Activated CD4-positive, alpha-beta T cell treated with anti-CD3 and anti-CD28 coated beads, Interleukin-2, amount 50 U/mL, for 48 hours (primary cell): ENCODE measurements at regions not wholly inside any gene's neighbourhood (a gene's known extent, or its start where the extent isn't known, plus 50 kb on each side); places are given as distances from the start of the nearest gene placed in this dataset.

Source experiments
- DNase-seq, 2 experiments: peaks; one replicate each; pipeline ENCODE4 v3.0.0-alpha.2; 2020

DNA sequence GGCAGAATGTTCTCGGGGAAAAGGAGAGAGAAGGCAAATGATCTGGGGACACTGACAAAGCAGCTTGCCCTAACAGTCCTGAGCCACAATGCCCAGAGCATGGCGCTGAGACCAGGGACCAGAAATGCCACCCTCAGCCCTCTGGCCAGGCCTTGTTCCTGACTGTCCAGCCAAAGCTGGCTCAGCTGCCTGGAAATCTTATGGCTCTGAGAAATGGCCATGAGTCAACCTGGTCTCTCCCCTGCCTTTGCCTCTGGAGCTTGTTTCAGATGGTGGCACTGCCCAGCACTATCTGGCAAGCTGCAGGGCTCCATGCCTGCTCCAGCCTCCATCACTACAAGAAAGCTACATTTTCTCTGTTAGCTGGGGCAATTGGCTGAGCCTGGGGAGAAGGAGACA, 90.5 kb upstream of the PLXNA4 start:
- DNase-seq: no peak

DNA sequence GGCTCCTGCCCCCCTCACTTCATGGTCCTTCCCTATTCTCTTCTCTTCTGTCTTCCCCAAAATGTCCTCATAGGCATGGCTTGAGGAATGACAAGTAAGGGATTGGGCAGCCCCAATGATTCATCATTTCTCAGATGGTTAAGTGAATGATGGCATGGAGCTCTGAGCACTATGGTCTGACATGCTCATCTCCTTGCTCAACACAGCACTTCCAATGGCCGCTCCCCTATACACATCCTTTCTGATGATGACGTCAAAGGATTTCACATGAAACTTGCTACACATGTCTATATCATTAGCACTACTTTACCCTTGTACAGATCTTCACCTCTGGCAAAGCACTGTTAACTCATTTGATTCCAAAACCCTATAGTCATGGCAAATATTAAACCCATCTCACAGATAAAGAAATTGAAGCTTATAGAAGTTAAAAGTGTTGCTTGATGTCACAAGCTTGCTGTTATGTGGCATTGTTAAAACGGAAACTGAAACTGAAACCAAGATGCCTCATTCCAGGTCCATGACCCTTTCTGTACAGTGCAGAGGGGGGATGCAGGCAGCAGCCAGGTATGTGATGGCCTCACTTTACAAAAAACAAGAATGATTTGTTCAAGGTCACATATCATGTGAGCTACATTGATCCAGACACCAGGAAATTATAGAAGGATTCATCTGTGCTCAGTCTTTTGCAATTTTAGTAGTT, 90.0 kb upstream of the PLXNA4 start:
- DNase-seq: no peak

DNA sequence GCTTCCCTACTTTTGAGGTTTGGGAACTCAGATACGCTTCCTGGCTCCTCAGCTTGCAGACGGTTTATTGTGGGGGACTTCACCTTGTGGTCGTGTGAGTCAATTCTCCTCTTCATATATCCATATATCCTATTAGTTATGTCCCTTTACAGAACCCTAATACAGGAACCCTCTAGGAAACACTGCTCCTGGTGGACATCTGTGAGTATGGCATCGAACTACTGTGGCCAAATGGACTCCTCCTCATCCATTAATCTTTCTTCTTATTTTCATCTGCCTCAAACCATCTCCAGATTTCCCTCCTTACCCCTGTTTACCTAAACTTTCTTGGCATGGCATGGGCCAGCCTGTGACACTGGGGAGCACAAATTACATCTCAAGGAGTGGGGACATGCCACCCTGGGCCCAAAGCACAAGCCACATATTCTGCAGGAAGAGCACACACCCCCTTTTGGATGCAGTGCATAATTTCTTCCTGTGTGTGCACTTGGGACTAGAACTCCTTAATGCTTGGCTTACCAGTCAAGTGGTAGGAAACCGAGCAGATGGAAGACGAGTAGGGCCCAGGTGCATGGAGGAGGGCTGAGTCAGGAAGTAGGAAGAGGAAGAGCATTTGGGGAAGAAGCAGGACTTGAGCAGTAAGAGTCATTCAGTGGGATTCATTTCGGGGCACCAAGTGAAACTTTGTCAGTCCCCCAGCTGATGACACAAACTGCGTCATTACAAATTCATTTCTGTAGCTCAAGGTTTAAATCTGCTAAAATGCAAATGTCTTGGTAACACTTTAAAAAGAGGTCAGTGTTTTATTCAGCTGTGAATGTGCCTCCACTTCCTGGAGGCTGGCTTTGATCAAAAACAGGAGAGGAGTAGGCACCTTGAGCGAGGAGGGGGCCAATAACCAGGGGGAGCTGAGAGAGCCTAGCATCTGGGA, 80.8 kb upstream of the PLXNA4 start:
- DNase-seq: peak in 1 of 2 experiments; percentile 17

DNA sequence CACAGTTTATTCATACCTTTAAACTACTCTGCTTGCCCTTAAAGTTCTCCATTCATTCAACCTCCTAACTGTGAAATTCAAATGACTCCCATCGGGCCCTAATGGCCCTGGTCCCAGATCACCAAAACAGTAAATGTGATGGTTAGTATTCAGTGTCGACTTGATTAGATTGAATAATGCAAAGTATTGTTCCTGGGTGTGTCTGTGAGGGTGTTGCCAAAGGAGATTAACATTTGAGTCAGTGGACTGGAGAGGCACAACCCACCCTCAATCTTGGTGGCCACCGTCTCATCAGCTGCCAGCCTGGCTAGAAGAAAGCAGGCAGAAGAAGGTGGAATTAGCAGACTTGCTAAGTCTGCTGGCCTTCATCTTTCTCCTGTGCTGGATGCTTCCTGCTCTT, 80.1 kb upstream of the PLXNA4 start:
- no peak for DNase-seq

DNA sequence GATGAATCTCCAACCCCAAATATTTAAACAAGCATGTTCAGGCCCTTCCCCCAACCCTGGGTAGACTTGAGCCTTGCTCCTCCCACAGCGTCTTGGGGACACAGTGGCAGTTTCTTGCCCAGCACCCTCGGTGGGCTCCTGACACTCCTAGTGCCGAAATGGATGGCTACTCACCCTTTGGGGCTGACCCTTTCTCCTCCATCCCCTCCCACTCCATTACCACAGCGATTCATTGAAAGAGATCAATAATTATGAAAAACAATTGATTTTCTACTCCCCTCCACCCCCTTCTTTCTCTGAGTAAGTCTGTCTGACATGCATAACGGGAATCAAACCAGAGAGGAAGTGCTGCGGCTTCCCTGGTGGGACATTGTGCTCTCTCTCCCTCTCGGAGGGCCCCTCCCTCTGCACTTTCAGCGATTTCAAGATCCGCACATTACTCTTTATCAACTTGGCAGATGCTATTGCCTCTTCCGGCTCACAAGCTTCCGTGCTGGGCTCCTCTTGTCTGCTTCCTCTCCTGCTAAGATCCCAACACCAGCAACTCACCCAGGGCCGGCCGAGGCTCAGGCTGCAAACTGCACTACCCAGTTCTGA, 79.0 kb upstream of the PLXNA4 start:
- DNase-seq: peak; percentile 44 to 62

DNA sequence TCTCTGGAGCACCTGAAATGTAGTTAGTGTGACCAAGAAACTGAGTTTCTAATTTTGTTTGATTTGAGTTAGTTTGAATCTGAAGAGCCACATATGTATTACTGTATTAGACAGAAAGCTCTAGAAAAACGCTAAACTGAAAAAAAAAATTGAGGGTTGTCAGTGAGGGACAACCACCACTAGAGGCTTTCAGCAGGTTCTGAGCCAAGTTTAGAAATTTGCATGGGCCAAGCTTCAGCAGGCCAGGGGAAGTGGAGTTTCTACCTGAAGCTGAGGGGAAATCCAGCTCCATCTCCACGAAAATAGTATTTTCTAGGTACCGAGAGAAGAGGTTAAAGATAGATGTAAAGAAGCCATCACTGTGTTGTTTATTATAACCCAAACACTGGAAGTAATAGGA, 77.9 kb upstream of the PLXNA4 start:
- peak in 1 of 2 experiments; percentile 17 for DNase-seq

DNA sequence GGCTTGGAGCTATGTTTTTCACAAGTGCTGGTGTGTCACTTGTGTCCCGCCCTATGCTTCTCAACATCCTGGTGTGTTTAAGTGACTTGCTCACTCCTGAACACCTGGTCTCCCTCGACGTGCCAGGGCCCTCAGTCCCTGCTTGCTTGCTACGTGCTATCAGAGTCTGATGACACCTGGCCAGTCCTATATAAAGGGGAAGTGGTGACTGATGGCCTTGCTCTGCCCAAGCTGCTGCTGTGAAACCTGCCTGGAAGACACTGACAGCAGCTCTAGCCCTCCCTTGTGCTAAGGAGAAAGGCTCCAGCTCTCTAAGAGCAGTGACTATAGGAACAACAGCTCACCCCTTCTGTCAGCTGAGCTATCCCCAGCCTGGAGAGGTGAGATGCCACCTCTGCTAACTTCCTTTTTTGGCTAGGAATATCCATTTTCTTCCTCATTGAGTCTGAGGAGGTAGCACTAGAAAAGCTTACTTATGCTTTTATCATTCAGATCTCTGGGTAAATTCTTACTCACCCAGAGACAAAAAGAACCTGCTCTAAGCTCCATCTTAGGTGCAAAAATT, 77.2 kb upstream of the PLXNA4 start:
- no peak for DNase-seq

DNA sequence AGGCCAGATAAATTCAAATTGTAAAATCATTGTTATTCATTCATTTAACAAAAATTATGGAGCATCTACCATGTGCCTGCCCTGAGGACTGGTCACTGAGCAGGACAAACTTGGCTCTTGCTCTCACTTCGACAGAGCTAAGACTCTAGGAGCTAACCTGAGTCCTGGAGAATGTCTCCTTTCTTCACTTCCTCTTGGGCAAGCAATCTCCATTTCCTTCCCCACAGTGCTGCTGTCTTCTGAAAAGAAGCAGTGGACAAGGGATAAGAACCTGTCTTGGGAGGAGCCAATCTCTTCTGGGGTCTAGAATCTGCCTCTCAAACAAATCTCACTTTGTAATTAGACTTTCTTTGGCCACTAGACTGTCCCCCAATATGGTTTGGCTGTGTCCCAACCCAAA, 76.2 kb upstream of the PLXNA4 start:
- DNase-seq: no peak

DNA sequence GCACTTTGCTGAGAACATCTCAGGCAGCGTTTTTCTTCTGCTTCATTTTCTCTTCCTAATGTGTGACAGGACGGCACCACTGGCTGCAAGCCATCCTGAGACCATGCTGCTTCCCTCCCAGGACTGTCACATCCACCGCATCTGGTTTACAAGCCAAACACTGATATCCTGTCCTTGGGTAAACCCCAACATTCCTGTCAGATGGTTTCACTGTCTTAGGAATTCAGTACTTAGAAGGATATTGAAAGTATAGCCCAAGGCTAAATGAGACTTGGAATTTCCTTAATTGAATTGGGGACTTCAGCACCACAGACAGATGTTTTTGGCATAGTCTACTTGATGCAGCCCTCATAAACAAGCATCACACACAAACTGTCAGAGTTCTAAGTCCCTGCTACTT, 74.2 kb upstream of the PLXNA4 start:
- no peak for DNase-seq

DNA sequence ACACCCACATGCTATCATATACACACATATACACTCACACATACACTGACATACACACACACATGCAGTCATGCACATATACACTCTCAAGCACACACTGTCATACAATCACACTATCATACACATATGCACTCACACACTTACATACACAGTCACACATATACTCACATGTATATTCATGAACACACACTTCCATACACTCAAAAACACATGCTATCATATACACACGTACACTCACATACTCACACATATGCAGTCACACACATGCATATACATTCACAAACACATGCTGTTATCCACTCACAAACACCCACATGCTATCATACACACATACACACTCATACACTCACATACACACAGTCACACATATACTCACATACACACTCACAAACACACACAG, 71.0 kb upstream of the PLXNA4 start:
- no peak for DNase-seq

DNA sequence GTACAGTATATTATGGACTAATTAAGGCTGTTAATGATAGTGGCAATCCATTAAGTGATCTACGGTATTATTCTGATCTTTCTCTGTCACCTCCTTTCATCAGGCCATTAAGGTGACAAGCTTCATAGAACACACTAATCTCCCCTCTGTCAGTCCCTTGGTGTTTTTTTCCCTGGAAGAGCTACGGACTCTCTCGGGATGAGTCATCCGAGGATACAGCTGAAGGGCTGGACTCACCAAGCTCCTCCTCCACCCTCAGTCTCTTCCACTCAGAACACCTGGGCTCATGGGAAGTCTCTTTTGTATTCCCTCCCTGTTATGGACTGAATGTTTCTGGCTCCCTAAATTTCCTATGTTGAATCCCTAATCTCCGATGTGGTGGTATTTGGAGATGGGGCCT, 69.8 kb upstream of the PLXNA4 start:
- DNase-seq: no peak

DNA sequence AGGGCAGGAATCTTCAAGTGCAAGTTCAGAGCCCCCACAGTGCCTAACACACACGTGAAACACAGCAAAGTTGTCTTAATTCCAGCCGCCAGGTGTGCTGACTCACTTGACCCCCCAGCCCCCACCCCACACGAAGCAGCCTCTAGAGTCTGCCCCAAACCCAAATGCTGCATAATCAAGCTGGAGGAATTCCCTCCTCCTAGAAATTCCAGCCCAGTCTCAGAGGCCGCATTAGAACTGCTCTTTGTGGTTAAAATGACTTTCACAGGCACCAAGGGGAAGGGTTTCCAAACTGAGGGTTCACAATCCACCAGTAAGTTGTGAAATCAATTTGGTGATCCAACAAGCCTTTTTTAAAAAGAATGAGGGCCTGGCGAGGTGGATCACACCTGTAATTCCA, 67.0 kb upstream of the PLXNA4 start:
- DNase-seq: no peak

DNA sequence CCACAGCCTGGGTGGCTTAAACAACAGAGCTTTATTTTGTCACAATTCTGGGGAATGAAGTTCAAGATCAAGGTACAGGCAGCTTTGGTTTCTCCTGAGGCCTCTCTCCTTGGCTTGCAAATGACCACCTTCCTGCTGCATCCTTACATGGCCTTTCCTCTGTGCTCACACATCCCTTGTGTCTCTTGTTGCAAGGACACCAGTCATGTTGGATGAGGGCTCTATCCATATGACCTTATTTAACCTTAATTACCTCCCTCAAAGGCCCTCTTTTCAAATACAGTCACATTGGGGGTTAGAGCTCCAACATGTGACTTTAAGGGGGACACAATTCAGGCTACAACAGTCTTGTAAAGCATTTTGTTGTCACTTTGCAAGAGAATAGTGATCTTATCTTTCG, 65.0 kb upstream of the PLXNA4 start:
- no peak for DNase-seq

DNA sequence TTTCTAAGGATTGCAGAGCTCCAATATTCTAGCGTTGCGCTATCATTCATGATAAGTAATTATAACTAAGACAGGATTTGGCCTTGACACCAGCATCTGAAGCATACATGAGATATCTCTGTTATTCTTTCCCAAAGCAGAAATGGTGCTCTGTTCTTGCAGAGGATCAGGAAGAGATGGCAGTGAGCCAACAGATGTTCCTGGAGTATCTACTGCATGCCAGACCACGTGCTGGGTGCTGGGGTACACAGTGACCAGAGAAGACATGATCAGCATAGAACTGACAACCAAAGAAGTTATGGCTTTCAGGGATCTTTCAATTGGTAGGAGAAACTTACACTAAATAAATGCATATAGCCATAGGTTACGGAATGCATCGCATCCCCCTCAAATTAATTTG, 63.7 kb upstream of the PLXNA4 start:
- no peak for DNase-seq

DNA sequence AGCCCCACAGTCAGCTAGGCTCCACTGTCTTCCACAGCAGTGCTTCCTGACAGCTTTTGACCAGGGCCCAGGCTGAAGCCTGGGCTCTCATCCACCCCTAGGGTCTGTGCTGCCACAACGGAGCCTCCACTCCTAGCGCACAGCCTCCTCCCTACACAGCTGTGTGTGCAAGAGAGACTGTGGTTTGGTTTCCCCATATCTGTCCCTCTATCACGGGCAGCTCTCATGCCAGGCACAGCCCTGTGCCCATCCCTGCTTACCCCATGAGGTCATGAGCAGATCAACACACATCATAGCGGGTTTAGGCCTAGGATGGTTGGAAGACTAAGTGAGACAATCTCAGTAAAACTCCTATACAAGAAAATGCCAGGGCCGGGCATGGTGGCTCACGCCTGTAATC, 61.7 kb upstream of the PLXNA4 start:
- no peak for DNase-seq

DNA sequence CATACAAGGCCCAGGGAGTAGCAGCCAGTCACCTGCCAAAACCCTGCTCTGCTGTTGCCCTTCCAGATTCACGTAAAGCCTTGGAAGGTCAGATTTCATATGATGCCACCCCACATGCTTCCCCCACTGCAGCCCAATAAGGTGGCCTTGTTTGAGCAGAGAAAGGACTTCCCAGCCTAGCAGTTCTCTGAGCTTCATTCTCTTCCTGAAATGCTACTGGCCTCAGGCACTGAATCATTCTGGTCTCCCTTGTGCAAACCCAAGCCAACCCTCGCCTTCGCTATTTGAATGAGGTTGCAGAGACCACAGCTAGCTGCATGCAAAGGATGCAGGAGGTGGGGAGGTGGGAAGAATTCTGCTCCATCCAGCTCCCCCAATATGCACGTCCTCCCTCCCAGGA, 60.3 kb upstream of the PLXNA4 start:
- no peak for DNase-seq

DNA sequence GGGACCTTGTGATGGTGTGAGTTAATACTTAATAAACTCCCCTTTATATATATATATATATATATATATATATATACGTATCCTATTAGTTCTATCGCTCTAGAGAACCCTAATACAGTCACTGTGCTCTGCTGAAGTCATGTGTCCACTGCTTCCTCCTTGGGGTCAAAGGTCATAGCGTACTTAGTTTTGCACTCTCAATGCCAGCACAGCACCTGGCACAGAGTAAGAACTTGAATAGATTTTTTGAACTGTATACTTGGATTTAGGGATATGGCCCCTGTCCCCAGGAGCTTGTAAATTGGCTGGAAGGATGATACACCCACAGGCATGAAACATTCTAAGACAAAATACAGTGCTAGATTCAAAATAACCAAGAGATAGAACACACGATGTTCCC, 58.9 kb upstream of the PLXNA4 start:
- DNase-seq: no peak

DNA sequence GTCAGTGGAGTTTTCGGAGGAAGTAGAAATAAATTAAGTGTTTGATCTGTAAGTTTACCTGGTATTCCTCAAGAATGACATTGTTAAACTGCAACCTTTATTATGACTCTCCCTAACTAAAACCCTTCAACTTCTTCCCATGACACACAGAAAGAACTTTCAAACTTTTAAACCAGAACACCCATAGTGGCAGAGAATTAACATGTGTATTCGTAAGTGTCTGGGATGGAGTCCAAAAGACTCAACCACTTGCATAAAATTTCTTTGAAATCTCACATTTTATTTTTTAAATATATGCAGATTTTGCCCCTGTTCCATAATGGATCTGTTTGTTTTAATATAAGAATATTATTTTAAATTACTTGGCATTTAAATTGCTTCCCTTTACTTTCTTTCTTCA, 54.6 kb upstream of the PLXNA4 start:
- DNase-seq: no peak
